Neural progenitor cell (in vitro differentiated cells): ENCODE measurements at regions not wholly inside any gene's neighbourhood (a gene's known extent, or its start where the extent isn't known, plus 50 kb on each side); places are given as distances from the start of the nearest gene placed in this dataset.

Experiments used
- DNase-seq: peaks from one replicate; pipeline ENCODE4 v3.0.0-alpha.2; 2016; ENCODE audit warnings: low spot score
- H2AFZ ChIP-seq: fragments of 200-600 bp; sonication (generic); replicated peaks from 2 replicates; pipeline ENCODE4 v1.6.1; 2016; ENCODE audit warnings: antibody characterized with exemption
- H3F3A ChIP-seq: fragments of 200-600 bp; sonication (generic); 2 replicates; pipeline ENCODE4 v1.6.1; 2016; ENCODE audit warnings: antibody characterized with exemption, low read depth
- H3K27ac ChIP-seq: fragments of 200-600 bp; sonication (generic); 2 replicates; pipeline ENCODE4 v1.5.1; 2016; ENCODE audit warnings: mild to moderate bottlenecking
- H3K27me3 ChIP-seq: fragments of 200-600 bp; sonication (generic); 2 replicates; pipeline ENCODE4 v1.6.1; 2016; ENCODE audit warnings: mild to moderate bottlenecking, moderate library complexity
- H3K36me3 ChIP-seq: fragments of 200-600 bp; sonication (generic); 2 replicates; pipeline ENCODE4 v1.5.1; 2016
- H3K4me1 ChIP-seq: fragments of 200-600 bp; sonication (generic); 2 replicates; pipeline ENCODE4 v1.6.1; 2016; ENCODE audit warnings: mixed run types
- H3K4me2 ChIP-seq: fragments of 200-600 bp; sonication (generic); 2 replicates; pipeline ENCODE4 v1.6.1; 2016
- H3K4me3 ChIP-seq: fragments of 200-600 bp; sonication (generic); 2 replicates; pipeline ENCODE4 v1.5.1; 2016
- H3K79me2 ChIP-seq: fragments of 200-600 bp; sonication (generic); 2 replicates; pipeline ENCODE4 v1.6.1; 2016; ENCODE audit warnings: low read depth
- H3K9ac ChIP-seq: fragments of 200-600 bp; sonication (generic); 2 replicates; pipeline ENCODE4 v1.6.1; 2016
- H3K9me3 ChIP-seq: fragments of 200-600 bp; sonication (generic); 2 replicates; pipeline ENCODE4 v1.5.1; 2016; ENCODE audit warnings: low read depth
- H4K20me1 ChIP-seq: fragments of 200-600 bp; sonication (generic); 2 replicates; pipeline ENCODE4 v1.6.1; 2016; ENCODE audit warnings: low read depth
- H3K27ac Mint-ChIP-seq: 3 replicates; pipeline ENCODE4 v1.8.0; 2021; ENCODE audit warnings: mixed read lengths
- H3K27me3 Mint-ChIP-seq: 2 replicates; pipeline ENCODE4 v1.8.0; 2022; ENCODE audit warnings: low read depth, mild to moderate bottlenecking, inconsistent platforms, moderate library complexity, mixed read lengths; ENCODE audit not compliant: insufficient read depth
- H3K36me3 Mint-ChIP-seq: 3 replicates; pipeline ENCODE4 v1.8.0; 2021; ENCODE audit warnings: mixed read lengths
- H3K4me1 Mint-ChIP-seq: 3 replicates; pipeline ENCODE4 v1.8.0; 2021; ENCODE audit warnings: mixed read lengths
- H3K4me3 Mint-ChIP-seq: 3 replicates; pipeline ENCODE4 v1.8.0; 2021; ENCODE audit warnings: mild to moderate bottlenecking, moderate library complexity, mixed read lengths
- H3K9me3 Mint-ChIP-seq: 3 replicates; pipeline ENCODE4 v1.8.0; 2020; ENCODE audit warnings: mixed read lengths
- EZH2 ChIP-seq: fragments of 200-600 bp; sonication (generic); IDR thresholded peaks from 2 replicates; pipeline ENCODE4 v1.6.1; 2017; ENCODE audit warnings: antibody characterized with exemption, mild to moderate bottlenecking, moderate library complexity
- EZH2phosphoT487 ChIP-seq: fragments of 200-600 bp; sonication (generic); IDR thresholded peaks from 2 replicates; pipeline ENCODE4 v1.6.1; 2017; ENCODE audit warnings: antibody characterized with exemption
- TF ChIP-seq, protein P1 (sequence below): fragments of 200-600 bp; sonication (generic); IDR thresholded peaks from 2 replicates; pipeline ENCODE4 v1.5.1; 2017; ENCODE audit warnings: antibody characterized with exemption, mild to moderate bottlenecking

- Histone ChIP-seq H3K4me1 (no peaks in the 10 kb centered on the region), H3K36me3 (no peaks in the 10 kb centered on the region), H3K4me2 (no peak overlapping the region), H3K4me3 (no peak overlapping the region), H3F3A (no peaks in the 10 kb centered on the region), H3K79me2 (no peaks in the 10 kb centered on the region), H3K27ac (no peak overlapping the region), H4K20me1 (no peaks in the 10 kb centered on the region), H2AFZ (no peak overlapping the region), H3K27me3 (no peaks in the 10 kb centered on the region), H3K9me3 (no peaks in the 10 kb centered on the region), H3K9ac (no peak overlapping the region)
- H3K4me3 Mint-ChIP-seq = no peak overlapping the region
- H3K4me1 Mint-ChIP-seq = no peaks in the 10 kb centered on the region
- no peak overlapping the region for H3K27ac Mint-ChIP-seq
- no peak for DNase-seq
- no peak for TF ChIP-seq EZH2phosphoT487
- TF ChIP-seq, protein P1, sequence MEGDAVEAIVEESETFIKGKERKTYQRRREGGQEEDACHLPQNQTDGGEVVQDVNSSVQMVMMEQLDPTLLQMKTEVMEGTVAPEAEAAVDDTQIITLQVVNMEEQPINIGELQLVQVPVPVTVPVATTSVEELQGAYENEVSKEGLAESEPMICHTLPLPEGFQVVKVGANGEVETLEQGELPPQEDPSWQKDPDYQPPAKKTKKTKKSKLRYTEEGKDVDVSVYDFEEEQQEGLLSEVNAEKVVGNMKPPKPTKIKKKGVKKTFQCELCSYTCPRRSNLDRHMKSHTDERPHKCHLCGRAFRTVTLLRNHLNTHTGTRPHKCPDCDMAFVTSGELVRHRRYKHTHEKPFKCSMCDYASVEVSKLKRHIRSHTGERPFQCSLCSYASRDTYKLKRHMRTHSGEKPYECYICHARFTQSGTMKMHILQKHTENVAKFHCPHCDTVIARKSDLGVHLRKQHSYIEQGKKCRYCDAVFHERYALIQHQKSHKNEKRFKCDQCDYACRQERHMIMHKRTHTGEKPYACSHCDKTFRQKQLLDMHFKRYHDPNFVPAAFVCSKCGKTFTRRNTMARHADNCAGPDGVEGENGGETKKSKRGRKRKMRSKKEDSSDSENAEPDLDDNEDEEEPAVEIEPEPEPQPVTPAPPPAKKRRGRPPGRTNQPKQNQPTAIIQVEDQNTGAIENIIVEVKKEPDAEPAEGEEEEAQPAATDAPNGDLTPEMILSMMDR = no peak
- TF ChIP-seq EZH2 = no peak
- H3K9me3 Mint-ChIP-seq = no peaks in the 10 kb centered on the region
- no peaks in the 10 kb centered on the region for H3K36me3 Mint-ChIP-seq
- peaks cover 6% of the 10 kb centered on the region for H3K27me3 Mint-ChIP-seq
Observed at GRCh38 chr10:84004221-84004620, 135.1 kb upstream of the GHITM start.

GRCh38 chr10:84005403-84005802 is 133.9 kb upstream of the GHITM start:
- Histone ChIP-seq H4K20me1 (no peaks in the 10 kb centered on the region), H3K4me1 (no peaks in the 10 kb centered on the region), H3K27ac (no peak overlapping the region), H3F3A (no peaks in the 10 kb centered on the region), H3K4me3 (no peak overlapping the region), H3K36me3 (no peaks in the 10 kb centered on the region), H3K27me3 (no peaks in the 10 kb centered on the region), H3K4me2 (no peak overlapping the region), H3K9ac (no peak overlapping the region), H3K9me3 (no peaks in the 10 kb centered on the region), H2AFZ (no peak overlapping the region), H3K79me2 (no peaks in the 10 kb centered on the region)
- H3K4me3 Mint-ChIP-seq = no peak overlapping the region
- H3K9me3 Mint-ChIP-seq = no peaks in the 10 kb centered on the region
- no peak overlapping the region for H3K27ac Mint-ChIP-seq
- H3K36me3 Mint-ChIP-seq = no peaks in the 10 kb centered on the region
- no peaks in the 10 kb centered on the region for H3K4me1 Mint-ChIP-seq
- H3K27me3 Mint-ChIP-seq = peaks cover 5% of the 10 kb centered on the region
- DNase-seq = no peak
- TF ChIP-seq EZH2 (no peak), EZH2phosphoT487 (no peak)
- TF ChIP-seq, protein P1 = no peak

GRCh38 chr10:84007482-84007881 is 131.8 kb upstream of the GHITM start:
- TF ChIP-seq, protein P1 = no peak
- TF ChIP-seq EZH2phosphoT487 (no peak), EZH2 (no peak)
- Mint-ChIP-seq H3K4me1 (no peaks in the 10 kb centered on the region), H3K27ac (no peak overlapping the region), H3K9me3 (no peaks in the 10 kb centered on the region), H3K27me3 (peaks cover 5% of the 10 kb centered on the region), H3K36me3 (no peaks in the 10 kb centered on the region), H3K4me3 (no peak overlapping the region)
- Histone ChIP-seq H3K4me3 (no peak overlapping the region), H3F3A (no peaks in the 10 kb centered on the region), H3K36me3 (no peaks in the 10 kb centered on the region), H3K9ac (no peak overlapping the region), H3K27ac (no peak overlapping the region), H4K20me1 (no peaks in the 10 kb centered on the region), H3K4me1 (no peaks in the 10 kb centered on the region), H3K27me3 (no peaks in the 10 kb centered on the region), H3K79me2 (no peaks in the 10 kb centered on the region), H3K4me2 (no peak overlapping the region), H2AFZ (no peak overlapping the region), H3K9me3 (no peaks in the 10 kb centered on the region)
- no peak for DNase-seq
